Right lobe of liver (tissue), 6 donors: ENCODE measurements at regions not wholly inside any gene's neighbourhood (a gene's known extent, or its start where the extent isn't known, plus 50 kb on each side); places are given as distances from the start of the nearest gene placed in this dataset.
"Not testable (repeated sequence)": the region's sequence is repeated elsewhere in the genome, so short reads cannot be mapped to it uniquely, and the experiment has no call there.

Experiments
- ATAC-seq, 4 donors: fragments of 200-7000 bp; cut with Tn5 transposase; one replicate each; pipeline ENCODE4 v1.9.1; 2020; ENCODE audit warnings: mild to moderate bottlenecking in 4 of 4, moderate library complexity in 4 of 4
- DNase-seq, 3 donors: peaks; one replicate each; pipeline ENCODE4 v3.0.0-alpha.2; 2020
- H3K27ac ChIP-seq, 3 donors: fragments of 200-600 bp; one replicate each; pipeline ENCODE4 v1.8.0; 2022
- H3K27me3 ChIP-seq, 2 donors: fragments of 200-600 bp; one replicate each; pipeline ENCODE4 v1.8.0; 2022
- H3K36me3 ChIP-seq, 4 donors: fragments of 200-600 bp; sonication (generic) in 1 of 4; one replicate each; pipeline versions ENCODE4 v1.5.1 to v1.8.0; 2017 to 2022; ENCODE audit warnings: control low read depth in 1 of 4
- H3K4me1 ChIP-seq, 4 donors: fragments of 200-600 bp; sonication (generic) in 1 of 4; one replicate each; pipeline versions ENCODE4 v1.5.1 to v1.8.0; 2017 to 2022; ENCODE audit warnings: control low read depth in 1 of 4
- H3K4me3 ChIP-seq, 3 donors: fragments of 200-600 bp; one replicate each; pipeline ENCODE4 v1.8.0; 2022
- H3K9me3 ChIP-seq, 4 donors: fragments of 200-600 bp; sonication (generic) in 1 of 4; one replicate each; pipeline versions ENCODE4 v1.5.1 to v1.8.0; 2017 to 2022; ENCODE audit warnings: control low read depth in 1 of 4
- POLR2A ChIP-seq: fragments of 450-650 bp; IDR thresholded peaks from one replicate; pipeline ENCODE4 v1.6.1; 2017; ENCODE audit warnings: antibody characterized with exemption, mild to moderate bottlenecking
- WGBS: methylation state at CpG from one replicate; pipeline ENCODE4 v1.1.6; 2018; ENCODE audit warnings: low coverage, low lambda C conversion rate; ENCODE audit not compliant: insufficient coverage; ENCODE audit errors: missing lambda C conversion rate; 5-methylcytosine and 5-hydroxymethylcytosine counted together
- intact Hi-C, 2 donors: fragments of 100-400 bp; cut with DNase I; formaldehyde crosslinking; loops; one replicate each; pipeline versions ENCODE4 v1.11.2 to v1.14.1; 2022
- TF ChIP-seq, protein P1 (sequence below), 4 donors: fragments of 200-600 bp in 3 of 4; fragments of 450-650 bp in 1 of 4; IDR thresholded peaks; one replicate each; pipeline versions ENCODE4 v1.5.1 to v1.8.0; 2016 to 2022; ENCODE audit warnings: antibody characterized with exemption in 4 of 4, mild to moderate bottlenecking in 2 of 4
- donor health status: DM: no; HTN: yes; CAD: no.
- donor health status: DM: no; HTN: no; CAD: no.
- donor health status: DM: no; HTN: no; CAD: no.
- donor health status: DM: no; HTN: yes; CAD: no.
- donor health status: DM: no; HTN: yes; CAD: no.

DNA sequence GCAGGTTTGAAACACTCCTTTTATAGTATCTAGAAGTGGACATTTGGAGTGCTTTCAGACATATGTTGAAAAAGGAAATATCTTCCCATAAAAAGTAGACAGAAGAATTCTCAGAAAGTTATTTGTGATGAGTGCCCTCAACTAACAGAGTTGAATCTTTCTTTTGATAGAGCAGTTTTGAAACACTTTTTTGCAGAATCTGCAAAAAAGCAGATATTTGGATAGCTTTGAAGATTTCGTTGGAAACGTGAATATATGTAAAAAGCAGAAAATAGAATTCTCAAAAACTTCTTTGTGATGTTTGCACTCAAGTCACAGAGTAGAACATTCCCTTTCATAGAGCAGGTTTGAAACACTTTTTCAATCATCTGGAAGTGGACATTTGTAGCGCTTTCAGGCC lies 676.4 kb upstream of the ZNF337 start:
- DNase-seq, H3K4me3 ChIP-seq, H3K27ac ChIP-seq, H3K9me3 ChIP-seq, ATAC-seq, H3K36me3 ChIP-seq, H3K4me1 ChIP-seq, H3K27me3 ChIP-seq, intact Hi-C loops: not testable (repeated sequence)
- WGBS: 59% methylated on average over 3 of the region's 3 CpGs

DNA sequence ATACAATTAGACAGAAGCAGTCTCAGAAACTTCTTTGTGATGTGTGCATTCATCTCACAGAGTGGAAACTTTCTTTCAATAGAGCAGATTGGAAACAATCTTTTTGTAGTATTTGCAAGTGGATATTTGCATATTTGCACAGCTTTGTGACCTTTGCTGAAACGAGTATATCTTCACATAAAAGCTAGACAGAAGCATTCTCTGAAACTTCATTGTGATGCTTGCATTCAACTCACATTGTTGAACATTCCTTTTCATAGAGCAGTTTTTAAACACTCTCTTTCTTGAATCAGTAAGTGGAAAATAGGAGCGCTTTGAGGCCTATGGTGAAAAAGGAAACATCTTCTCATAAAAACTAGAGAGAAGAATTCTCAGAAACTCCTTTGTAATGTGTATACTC lies 657.9 kb upstream of the ZNF337 start:
- intact Hi-C loops: no loop called here
- Histone ChIP-seq H3K27me3 (no peaks in the 10 kb centered on the region), H3K27ac (no peak overlapping the region), H3K9me3 (no peaks in the 10 kb centered on the region), H3K36me3 (no peaks in the 10 kb centered on the region), H3K4me1 (no peaks in the 10 kb centered on the region), H3K4me3 (no peak overlapping the region)
- DNase-seq (no peak), ATAC-seq (no peak)
- WGBS: 58% methylated on average over 2 of the region's 2 CpGs
- TF ChIP-seq, protein P1, sequence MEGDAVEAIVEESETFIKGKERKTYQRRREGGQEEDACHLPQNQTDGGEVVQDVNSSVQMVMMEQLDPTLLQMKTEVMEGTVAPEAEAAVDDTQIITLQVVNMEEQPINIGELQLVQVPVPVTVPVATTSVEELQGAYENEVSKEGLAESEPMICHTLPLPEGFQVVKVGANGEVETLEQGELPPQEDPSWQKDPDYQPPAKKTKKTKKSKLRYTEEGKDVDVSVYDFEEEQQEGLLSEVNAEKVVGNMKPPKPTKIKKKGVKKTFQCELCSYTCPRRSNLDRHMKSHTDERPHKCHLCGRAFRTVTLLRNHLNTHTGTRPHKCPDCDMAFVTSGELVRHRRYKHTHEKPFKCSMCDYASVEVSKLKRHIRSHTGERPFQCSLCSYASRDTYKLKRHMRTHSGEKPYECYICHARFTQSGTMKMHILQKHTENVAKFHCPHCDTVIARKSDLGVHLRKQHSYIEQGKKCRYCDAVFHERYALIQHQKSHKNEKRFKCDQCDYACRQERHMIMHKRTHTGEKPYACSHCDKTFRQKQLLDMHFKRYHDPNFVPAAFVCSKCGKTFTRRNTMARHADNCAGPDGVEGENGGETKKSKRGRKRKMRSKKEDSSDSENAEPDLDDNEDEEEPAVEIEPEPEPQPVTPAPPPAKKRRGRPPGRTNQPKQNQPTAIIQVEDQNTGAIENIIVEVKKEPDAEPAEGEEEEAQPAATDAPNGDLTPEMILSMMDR (IDR thresholded peaks at IDR 0.05): no peak
- no peak for TF ChIP-seq POLR2A

DNA sequence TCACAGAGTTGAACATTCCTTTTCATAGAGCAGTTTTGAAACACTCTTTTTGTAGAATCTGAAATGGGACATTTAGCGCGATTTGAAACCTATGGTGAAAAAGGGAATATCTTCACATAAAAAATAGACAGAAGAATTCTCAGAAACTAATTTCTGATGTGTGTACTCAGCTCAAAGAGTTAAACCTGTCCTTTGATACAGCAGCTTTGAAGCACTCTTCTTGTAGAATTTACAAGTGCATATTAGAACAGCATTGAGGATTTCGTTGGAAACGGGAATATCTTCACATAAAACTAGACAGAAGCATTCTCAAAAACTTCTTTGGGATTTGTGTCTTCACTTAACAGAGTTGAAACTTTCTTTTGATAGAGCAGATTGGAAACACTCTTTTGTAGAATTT lies 650.7 kb upstream of the ZNF337 start:
- 81% methylated on average over 4 of the region's 4 CpGs for WGBS
- Histone ChIP-seq H3K27me3 (no peaks in the 10 kb centered on the region), H3K4me3 (no peak overlapping the region), H3K27ac (no peak overlapping the region), H3K9me3 (no peaks in the 10 kb centered on the region), H3K36me3 (no peaks in the 10 kb centered on the region), H3K4me1 (no peaks in the 10 kb centered on the region)
- intact Hi-C loops: no loop called here
- DNase-seq: no peak
- ATAC-seq: no peak
- no peak for TF ChIP-seq POLR2A
- TF ChIP-seq, protein P1 (IDR thresholded peaks at IDR 0.05): no peak

DNA sequence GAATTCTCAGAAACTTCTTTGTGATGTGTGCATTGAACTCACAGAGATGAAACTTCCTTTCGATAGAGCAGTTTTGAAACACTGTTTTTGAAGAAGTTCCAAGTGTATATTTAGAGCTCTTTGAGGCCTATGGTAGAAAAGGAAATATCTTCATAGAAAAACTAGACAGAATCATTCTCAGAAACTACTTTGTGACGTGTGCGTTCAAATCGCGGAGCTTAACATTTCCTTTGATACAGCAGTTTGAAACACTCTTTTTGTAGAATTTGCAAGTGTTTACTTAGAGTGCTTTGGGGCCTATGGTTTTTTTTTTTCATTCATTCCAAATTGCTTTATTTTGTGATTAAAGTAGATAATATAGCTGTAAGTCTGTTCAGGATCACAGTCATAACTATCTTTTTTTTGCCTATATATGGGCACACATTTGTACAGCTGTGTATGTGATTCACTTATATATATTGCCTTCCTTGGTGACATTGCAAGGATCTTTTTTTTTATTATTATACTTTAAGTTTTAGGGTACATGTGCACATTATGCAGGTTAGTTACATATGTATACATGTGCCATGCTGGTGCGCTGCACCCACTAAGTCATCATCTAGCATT lies 643.9 kb upstream of the ZNF337 start:
- intact Hi-C loops, H3K9me3 ChIP-seq, ATAC-seq, H3K27ac ChIP-seq, H3K4me3 ChIP-seq, H3K36me3 ChIP-seq, H3K27me3 ChIP-seq, DNase-seq, H3K4me1 ChIP-seq: not testable (repeated sequence)
- WGBS: 82% methylated on average over 6 of the region's 6 CpGs

DNA sequence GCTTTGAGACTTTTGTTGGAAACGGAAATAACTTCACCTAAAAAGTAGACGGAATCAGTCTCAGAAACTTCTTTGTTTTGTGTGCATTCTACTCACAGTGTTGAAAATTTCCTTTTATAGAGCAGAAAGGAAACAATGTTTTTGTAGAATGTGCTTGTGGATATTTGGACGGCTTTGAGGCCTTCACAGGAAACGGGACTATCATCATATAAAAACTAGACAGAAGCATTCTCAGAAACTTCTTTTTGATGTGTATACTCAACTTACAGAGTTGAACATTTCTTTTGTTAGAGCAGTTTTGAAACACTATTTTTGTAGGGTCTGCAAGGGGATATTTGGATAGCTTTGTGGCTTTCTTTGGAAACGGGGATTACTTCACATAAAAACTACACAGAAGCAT lies 627.5 kb upstream of the ZNF337 start:
- H3K36me3 ChIP-seq: no peaks in the 10 kb centered on the region
- no peak for DNase-seq
- intact Hi-C loops: no loop called here
- WGBS: 72% methylated on average over 5 of the region's 5 CpGs
- no peak overlapping the region for H3K27ac ChIP-seq
- no peaks in the 10 kb centered on the region for H3K9me3 ChIP-seq
- ATAC-seq: no peak
- TF ChIP-seq, protein P1 (IDR thresholded peaks at IDR 0.05): no peak
- no peak for TF ChIP-seq POLR2A
- H3K27me3 ChIP-seq: no peaks in the 10 kb centered on the region
- H3K4me3 ChIP-seq: no peak overlapping the region
- no peaks in the 10 kb centered on the region for H3K4me1 ChIP-seq

DNA sequence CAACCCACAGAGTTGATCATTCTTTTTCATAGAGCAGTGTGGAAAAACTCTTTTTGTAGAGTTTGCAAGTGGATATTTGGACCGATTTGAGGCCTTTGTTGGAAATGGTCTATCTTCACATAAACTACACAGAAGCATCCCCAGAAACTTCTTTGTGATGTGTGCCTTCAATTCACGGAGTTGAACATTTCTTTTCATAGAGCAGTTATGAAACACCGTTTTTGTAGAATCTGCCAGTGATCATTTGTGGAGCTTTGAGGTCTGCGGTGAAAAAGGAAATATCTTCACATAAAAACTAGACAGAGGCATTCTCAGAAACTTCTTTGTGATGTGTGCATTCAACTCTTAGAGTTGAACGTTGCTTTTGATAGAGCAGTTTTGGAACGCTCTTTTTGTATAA lies 618.4 kb upstream of the ZNF337 start:
- WGBS: 78% methylated on average over 6 of the region's 6 CpGs
- Histone ChIP-seq H3K9me3 (no peaks in the 10 kb centered on the region), H3K4me1 (no peaks in the 10 kb centered on the region), H3K27ac (no peak overlapping the region), H3K27me3 (no peaks in the 10 kb centered on the region), H3K4me3 (no peak overlapping the region), H3K36me3 (no peaks in the 10 kb centered on the region)
- TF ChIP-seq, protein P1 (IDR thresholded peaks at IDR 0.05): no peak
- no peak for TF ChIP-seq POLR2A
- ATAC-seq (no peak), DNase-seq (no peak)
- intact Hi-C loops: no loop called here

DNA sequence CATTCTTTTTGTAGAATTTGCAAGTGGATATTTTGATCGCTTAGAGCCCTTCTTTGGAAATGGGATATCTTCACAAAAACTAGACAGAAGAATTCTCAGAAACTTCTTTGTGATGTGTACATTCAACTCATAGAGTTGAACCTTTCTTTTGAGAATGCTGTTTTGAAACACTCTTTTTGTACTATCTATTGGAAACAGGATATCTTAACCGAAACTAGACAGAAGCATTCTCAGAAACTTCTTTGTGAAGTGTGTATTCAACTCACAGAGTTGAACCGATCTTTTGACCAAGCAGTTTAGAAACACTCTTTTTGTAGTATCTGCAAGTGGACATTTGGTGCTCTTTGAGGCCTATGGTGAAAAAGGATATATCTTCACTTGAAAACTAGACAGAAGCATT lies 613.1 kb upstream of the ZNF337 start:
- H3K9me3 ChIP-seq, H3K27ac ChIP-seq, H3K36me3 ChIP-seq, intact Hi-C loops, H3K27me3 ChIP-seq, H3K4me3 ChIP-seq, H3K4me1 ChIP-seq, DNase-seq, ATAC-seq: not testable (repeated sequence)
- WGBS: 76% methylated on average over 3 of the region's 3 CpGs
